Astrocyte of the spinal cord (primary cell): ENCODE measurements at regions not wholly inside any gene's neighbourhood (a gene's known extent, or its start where the extent isn't known, plus 50 kb on each side); places are given as distances from the start of the nearest gene placed in this dataset.
A peak's percentile ranks its signal among the peaks of the same experiment; 100 is the strongest.

Source experiments
- DNase-seq: peaks from one replicate; pipeline ENCODE4 v3.0.0; 2011; ENCODE audit warnings: low read depth, low spot score
- H3K4me3 ChIP-seq: 2 replicates; pipeline ENCODE4 v1.5.1; 2011; ENCODE audit warnings: low read depth, mild to moderate bottlenecking, low read length, moderate library complexity
- in situ Hi-C: cut with HindIII; loops from 2 replicates; pipeline ENCODE4 v1.10.0; 2017; ENCODE audit warnings: low sequenced_read_pairs
- TF ChIP-seq, protein P1 (sequence below): IDR thresholded peaks from 2 replicates; pipeline ENCODE4 v1.5.1; 2012; ENCODE audit warnings: low read depth, mild to moderate bottlenecking, low read length, inconsistent platforms

DNA sequence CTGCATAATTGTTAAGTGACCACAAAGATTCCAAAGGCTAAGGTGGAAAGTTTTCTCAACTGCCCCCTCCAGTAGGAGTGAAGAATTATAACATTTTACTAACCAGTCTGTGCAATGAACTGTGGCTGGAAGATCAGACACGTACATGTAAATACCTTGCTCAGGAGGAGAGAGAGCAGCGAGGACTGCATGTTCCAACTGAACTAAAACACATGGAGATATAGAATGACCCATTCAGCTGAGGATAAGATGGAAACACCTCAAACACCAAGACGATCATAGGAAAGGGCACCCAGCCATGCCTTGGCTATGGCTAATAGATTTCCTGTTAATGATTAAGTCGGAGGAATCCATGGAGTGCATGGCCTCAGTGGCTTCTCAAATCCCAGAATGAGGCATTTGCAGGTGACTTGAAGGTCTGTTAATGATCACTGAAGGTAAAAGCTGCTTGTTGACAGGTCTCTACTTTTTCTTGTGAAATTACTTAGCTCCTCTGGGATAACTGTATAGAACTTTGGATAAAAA, 875.6 kb downstream of the TFAP2A start:
- TF ChIP-seq, protein P1, sequence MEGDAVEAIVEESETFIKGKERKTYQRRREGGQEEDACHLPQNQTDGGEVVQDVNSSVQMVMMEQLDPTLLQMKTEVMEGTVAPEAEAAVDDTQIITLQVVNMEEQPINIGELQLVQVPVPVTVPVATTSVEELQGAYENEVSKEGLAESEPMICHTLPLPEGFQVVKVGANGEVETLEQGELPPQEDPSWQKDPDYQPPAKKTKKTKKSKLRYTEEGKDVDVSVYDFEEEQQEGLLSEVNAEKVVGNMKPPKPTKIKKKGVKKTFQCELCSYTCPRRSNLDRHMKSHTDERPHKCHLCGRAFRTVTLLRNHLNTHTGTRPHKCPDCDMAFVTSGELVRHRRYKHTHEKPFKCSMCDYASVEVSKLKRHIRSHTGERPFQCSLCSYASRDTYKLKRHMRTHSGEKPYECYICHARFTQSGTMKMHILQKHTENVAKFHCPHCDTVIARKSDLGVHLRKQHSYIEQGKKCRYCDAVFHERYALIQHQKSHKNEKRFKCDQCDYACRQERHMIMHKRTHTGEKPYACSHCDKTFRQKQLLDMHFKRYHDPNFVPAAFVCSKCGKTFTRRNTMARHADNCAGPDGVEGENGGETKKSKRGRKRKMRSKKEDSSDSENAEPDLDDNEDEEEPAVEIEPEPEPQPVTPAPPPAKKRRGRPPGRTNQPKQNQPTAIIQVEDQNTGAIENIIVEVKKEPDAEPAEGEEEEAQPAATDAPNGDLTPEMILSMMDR: no peak
- DNase-seq: no peak
- in situ Hi-C loops: no loop called here
- H3K4me3 ChIP-seq: no peak overlapping the region

DNA sequence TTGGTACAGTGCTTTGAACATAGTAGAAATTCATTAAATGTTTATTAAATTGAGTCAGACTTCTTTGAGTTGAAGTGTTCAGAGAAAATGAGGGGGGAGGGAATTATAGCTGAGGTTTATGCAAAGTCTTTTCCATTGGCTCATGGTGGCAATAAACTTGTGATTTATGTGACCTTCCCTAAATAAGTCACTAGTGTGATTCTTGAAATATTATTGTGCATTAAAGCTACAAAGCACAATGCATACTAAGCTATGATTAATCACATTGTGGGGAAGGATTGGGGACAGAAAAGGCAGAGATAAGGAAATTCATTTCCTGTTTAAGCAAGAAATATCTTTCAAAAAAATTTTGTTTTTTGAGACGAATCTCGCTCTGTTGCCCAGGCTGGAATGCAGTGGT, 877.5 kb downstream of the TFAP2A start:
- in situ Hi-C loops: no loop called here
- H3K4me3 ChIP-seq: no peak overlapping the region
- TF ChIP-seq, protein P1: no peak
- DNase-seq: peak; percentile 53

DNA sequence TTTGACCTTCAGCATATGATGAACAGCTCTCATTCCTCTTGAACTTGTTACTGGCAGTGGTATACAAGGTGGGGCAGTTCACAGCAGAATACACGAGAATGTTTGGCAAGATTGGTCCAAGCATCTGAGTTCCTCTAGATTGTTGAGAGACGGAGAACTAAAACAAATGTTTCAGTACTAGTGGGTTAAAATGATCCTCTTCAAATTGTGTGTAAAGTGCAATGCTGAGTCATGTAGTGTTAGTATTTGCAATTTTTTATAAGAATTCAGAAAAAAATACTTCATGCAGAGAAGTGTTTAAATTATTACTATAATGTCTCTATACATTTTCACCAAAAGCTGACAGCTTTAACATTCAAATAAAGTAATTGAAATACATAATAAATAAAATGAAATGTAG, 879.8 kb downstream of the TFAP2A start:
- no peak for DNase-seq
- H3K4me3 ChIP-seq: no peak overlapping the region
- TF ChIP-seq, protein P1: no peak
- in situ Hi-C loops: no loop called here

DNA sequence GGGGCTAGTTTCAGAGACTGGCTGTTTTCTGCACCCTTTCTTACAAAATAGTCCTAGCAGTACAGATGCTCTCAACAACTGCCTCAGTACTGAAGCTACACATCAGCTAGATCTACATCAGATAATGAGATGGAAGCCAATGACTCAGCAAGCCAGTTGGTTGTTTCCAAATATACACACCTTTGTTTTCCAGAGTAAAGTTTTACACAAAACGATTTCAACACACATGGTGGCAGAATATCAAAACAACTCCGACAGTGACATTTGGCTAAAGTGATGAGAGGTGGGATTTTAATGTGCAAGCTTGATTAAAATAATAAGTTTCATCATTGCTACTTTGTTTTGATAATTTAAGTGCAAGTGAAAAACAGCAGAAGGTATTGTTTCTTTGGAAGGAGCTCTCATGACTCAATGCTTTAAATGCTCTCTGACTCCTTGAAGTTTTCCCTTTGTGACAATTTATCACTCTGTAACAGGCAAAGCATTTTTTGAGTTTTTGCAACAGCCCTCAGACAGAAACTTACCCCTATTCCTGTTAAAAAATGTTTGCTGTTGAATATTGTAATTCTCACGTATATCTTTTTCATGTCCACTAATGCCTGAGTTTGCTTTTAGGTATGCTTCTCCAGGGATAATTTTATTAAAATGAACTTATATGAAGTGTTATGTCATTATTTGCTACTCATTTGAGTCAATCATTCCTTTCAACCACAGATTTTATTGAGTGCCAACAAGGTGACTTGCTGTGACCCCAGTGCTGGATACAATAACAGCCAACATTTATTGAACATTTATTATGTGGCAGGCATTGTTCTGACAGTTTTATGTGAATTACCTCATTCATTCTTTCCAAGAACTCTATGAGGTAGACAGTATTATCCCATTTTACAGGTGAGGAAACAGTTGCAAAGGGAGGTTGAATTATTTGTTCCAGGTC, 882.0 kb downstream of the TFAP2A start:
- in situ Hi-C loops: no loop called here
- H3K4me3 ChIP-seq: no peak overlapping the region
- TF ChIP-seq, protein P1: no peak
- no peak for DNase-seq

DNA sequence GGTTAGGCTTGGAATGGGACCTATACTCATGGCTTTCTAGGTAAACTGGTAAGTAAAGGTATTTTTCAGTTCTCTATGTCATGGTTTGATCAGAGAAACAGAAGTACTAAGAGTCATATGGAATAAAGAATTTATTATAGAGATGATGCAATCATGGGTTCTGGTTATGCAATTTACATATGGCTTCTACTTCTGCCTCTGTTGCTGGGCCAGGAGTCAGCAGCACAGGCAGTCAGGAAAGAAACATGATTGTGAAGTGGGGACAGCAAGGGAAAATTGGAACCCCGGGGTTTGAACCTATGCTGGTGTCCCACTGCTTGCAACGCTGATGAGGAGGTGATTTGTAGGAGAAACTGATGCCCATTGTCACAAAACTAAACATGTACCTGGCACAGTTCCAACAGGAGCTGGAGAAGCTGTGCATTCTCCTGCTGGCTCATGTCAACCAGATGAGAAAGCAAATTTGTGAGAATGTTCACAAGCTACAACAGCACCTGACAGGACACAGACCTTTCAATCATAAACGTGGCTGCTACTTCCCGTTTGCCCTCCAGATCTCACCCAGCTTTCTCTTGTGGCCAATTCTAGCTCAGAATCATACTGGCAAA, 887.1 kb downstream of the TFAP2A start:
- H3K4me3 ChIP-seq: no peak overlapping the region
- TF ChIP-seq, protein P1: no peak
- in situ Hi-C loops: no loop called here
- no peak for DNase-seq

DNA sequence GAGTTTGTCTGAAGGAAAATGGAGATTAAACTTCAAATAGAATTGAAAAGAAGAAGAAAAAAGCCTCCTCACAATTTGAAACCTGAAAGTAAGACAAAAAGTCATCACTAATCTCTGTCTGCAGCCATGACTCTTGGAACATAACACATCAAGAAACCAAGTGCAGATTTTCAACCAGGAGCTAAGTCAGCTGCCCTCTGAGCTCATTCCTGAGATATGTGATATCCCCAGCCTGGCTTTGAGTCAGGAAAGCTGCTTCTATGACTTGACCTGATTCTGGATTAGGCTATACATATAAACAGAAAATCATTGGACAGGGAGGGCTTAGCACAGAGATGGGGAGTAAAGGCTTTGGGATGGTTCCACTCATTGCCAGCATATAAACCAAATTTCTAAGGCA, 891.4 kb downstream of the TFAP2A start:
- no peak overlapping the region for H3K4me3 ChIP-seq
- peak; percentile 83 for DNase-seq
- TF ChIP-seq, protein P1: no peak
- in situ Hi-C loops: no loop called here
